Mesenchymal stem cell (in vitro differentiated cells and primary cell): ENCODE measurements at regions not wholly inside any gene's neighbourhood (a gene's known extent, or its start where the extent isn't known, plus 50 kb on each side); places are given as distances from the start of the nearest gene placed in this dataset.

ENCODE experiments used
- DNase-seq: peaks from one replicate; pipeline ENCODE4 v3.0.0-alpha.2; 2013
- H2AFZ ChIP-seq: one replicate; pipeline ENCODE4 v1.6.1; 2013; ENCODE audit warnings: low read depth, mild to moderate bottlenecking, control low read depth, inconsistent platforms, low read length, moderate library complexity
- H2AK5ac ChIP-seq: 2 replicates; pipeline ENCODE4 v1.6.1; 2013; ENCODE audit warnings: low read length, moderate library complexity, mild to moderate bottlenecking, inconsistent platforms; ENCODE audit not compliant: severe bottlenecking
- H2BK120ac ChIP-seq: one replicate; pipeline ENCODE4 v1.6.1; 2013; ENCODE audit warnings: low read depth, mild to moderate bottlenecking, inconsistent platforms, low read length, moderate library complexity
- H2BK12ac ChIP-seq, 2 experiments: one replicate each; pipeline ENCODE4 v1.6.1; 2013; ENCODE audit warnings: inconsistent platforms in 2 of 2, low read length in 2 of 2, mild to moderate bottlenecking in 2 of 2, moderate library complexity in 2 of 2, control low read depth in 1 of 2
- H2BK15ac ChIP-seq: one replicate; pipeline ENCODE4 v1.6.1; 2013; ENCODE audit warnings: mild to moderate bottlenecking, low read depth, inconsistent platforms; ENCODE audit not compliant: poor library complexity, severe bottlenecking
- H2BK5ac ChIP-seq: 2 replicates; pipeline ENCODE4 v1.6.1; 2013; ENCODE audit warnings: low read depth, mild to moderate bottlenecking, low read length, control low read depth, inconsistent platforms; ENCODE audit not compliant: poor library complexity, severe bottlenecking
- H3K14ac ChIP-seq, 2 experiments: one replicate each; pipeline ENCODE4 v1.6.1; 2013; ENCODE audit warnings: inconsistent platforms in 2 of 2, low read length in 2 of 2, control low read depth in 1 of 2, mild to moderate bottlenecking in 1 of 2, moderate library complexity in 1 of 2
- H3K18ac ChIP-seq, 2 experiments: one replicate each; pipeline ENCODE4 v1.6.1; 2013; ENCODE audit warnings: inconsistent platforms in 2 of 2, low read length in 2 of 2, control low read depth in 1 of 2, low read depth in 1 of 2, mild to moderate bottlenecking in 1 of 2
- H3K23ac ChIP-seq, 2 experiments: one replicate each; pipeline ENCODE4 v1.6.1; 2013; ENCODE audit warnings: inconsistent platforms in 2 of 2, low read length in 2 of 2, mild to moderate bottlenecking in 2 of 2, moderate library complexity in 2 of 2, control low read depth in 1 of 2
- H3K27ac ChIP-seq: 2 replicates; pipeline ENCODE4 v1.5.1; 2013; ENCODE audit warnings: mild to moderate bottlenecking, moderate library complexity, low read length, control low read depth, inconsistent platforms; ENCODE audit not compliant: poor library complexity, severe bottlenecking
- H3K27me3 ChIP-seq, 2 experiments: 2 replicates each; pipeline versions ENCODE4 v1.6.1 to v1.7.0; 2013; ENCODE audit warnings: low read length in 2 of 2, mild to moderate bottlenecking in 2 of 2, moderate library complexity in 2 of 2, control low read depth in 1 of 2, inconsistent platforms in 1 of 2; ENCODE audit not compliant: control insufficient read depth in 1 of 2, insufficient read depth in 1 of 2
- H3K36me3 ChIP-seq, 2 experiments: 2 replicates each; pipeline versions ENCODE4 v1.6.1 to v1.7.0; 2013; ENCODE audit warnings: low read length in 2 of 2, control low read depth in 1 of 2, inconsistent platforms in 1 of 2, low read depth in 1 of 2, mild to moderate bottlenecking in 1 of 2; ENCODE audit not compliant: insufficient read depth in 2 of 2, control insufficient read depth in 1 of 2
- H3K4ac ChIP-seq, 2 experiments: one replicate each; pipeline ENCODE4 v1.6.1; 2013; ENCODE audit warnings: inconsistent platforms in 2 of 2, low read length in 2 of 2, mild to moderate bottlenecking in 2 of 2, moderate library complexity in 2 of 2, control low read depth in 1 of 2, low read depth in 1 of 2
- H3K4me1 ChIP-seq: 2 replicates; pipeline ENCODE4 v1.6.1; 2013; ENCODE audit warnings: low read depth, low read length, control low read depth; ENCODE audit not compliant: control insufficient read depth, insufficient read depth
- H3K4me2 ChIP-seq: 2 replicates; pipeline ENCODE4 v1.6.1; 2013; ENCODE audit warnings: low read length, mild to moderate bottlenecking, inconsistent platforms; ENCODE audit not compliant: poor library complexity, severe bottlenecking
- H3K4me3 ChIP-seq, 2 experiments: 2 replicates each; pipeline versions ENCODE4 v1.5.1 to v1.7.0; 2013; ENCODE audit warnings: low read length in 2 of 2, mild to moderate bottlenecking in 2 of 2, control low read depth in 1 of 2, low read depth in 1 of 2; ENCODE audit not compliant: insufficient read depth in 1 of 2
- H3K79me1 ChIP-seq: replicated peaks from 2 replicates; pipeline ENCODE4 v1.6.1; 2013; ENCODE audit warnings: mild to moderate bottlenecking, control low read depth, low read length, inconsistent platforms; ENCODE audit not compliant: poor library complexity, severe bottlenecking
- H3K9ac ChIP-seq: 2 replicates; pipeline ENCODE4 v1.7.0; 2013; ENCODE audit warnings: mild to moderate bottlenecking, low read length, moderate library complexity
- H3K9me3 ChIP-seq: 2 replicates; pipeline ENCODE4 v1.7.0; 2013; ENCODE audit warnings: mild to moderate bottlenecking, low read length; ENCODE audit not compliant: control insufficient read depth
- H4K8ac ChIP-seq: one replicate; pipeline ENCODE4 v1.6.1; 2013; ENCODE audit warnings: inconsistent platforms, mild to moderate bottlenecking, low read length, moderate library complexity
- H4K91ac ChIP-seq: one replicate; pipeline ENCODE4 v1.6.1; 2013; ENCODE audit warnings: mild to moderate bottlenecking, low read length, inconsistent platforms
- WGBS: methylation state at CpG from one replicate; pipeline ENCODE4 v1.1.7; 2013; ENCODE audit warnings: mixed read lengths; 5-methylcytosine and 5-hydroxymethylcytosine counted together

DNA sequence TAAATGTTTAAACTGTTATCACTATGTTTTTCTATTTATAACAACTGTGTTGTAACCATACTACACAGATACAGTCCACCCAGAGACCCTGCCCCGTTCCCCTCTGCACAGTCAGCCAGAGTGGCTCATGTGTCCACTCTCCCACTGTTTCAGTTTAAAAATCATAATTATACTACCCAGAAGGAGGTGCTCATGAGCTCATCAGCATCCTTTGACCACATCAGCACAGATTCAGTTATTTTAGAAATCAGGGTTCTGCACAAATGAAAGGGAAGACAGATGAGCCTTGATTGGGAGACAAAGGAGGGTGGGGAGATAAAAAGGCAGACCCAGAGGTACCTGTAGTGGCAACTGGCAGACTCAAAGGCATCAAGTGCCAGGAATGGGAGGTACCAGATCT, 124.3 kb downstream of the RCN1 start:
- Histone ChIP-seq H2BK15ac (no peak overlapping the region), H3K4me1 (no peaks in the 10 kb centered on the region)
- 74% methylated on average over 1 of the region's 1 CpG for WGBS

DNA sequence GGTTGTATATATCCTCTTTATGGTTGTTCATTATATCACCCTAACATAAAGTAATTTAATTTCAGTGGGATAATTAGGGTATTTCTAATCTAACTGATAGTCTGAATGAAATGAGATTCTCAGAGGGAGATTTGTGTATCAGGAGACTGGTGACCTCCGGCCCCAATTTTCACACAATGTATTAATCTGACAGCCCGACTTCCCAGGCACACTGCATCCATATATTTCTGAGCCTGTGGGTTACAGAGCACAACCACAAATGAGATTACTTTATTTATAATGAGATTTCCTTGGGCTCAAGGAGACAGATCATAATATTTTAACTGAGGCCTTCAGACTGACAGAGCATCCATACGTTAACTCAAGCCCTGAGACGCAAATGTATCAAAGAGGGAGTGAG, 125.9 kb downstream of the RCN1 start:
- H3K14ac ChIP-seq, result no peak overlapping the region
- no peaks in the 10 kb centered on the region for H3K9me3 ChIP-seq
- WGBS, result 92% methylated on average over 2 of the region's 4 CpGs
- H3K27me3 ChIP-seq, result peaks cover 0 to 7% of the 10 kb centered on the region in 2 experiments
- no peak overlapping the region for H3K4me2 ChIP-seq
- no peak overlapping the region for H3K18ac ChIP-seq
- no peak overlapping the region for H3K9ac ChIP-seq
- H2AK5ac ChIP-seq, result no peak overlapping the region
- H4K8ac ChIP-seq, result no peak overlapping the region
- no peak overlapping the region for H4K91ac ChIP-seq
- no peak overlapping the region for H2BK120ac ChIP-seq
- no peak overlapping the region for H3K4ac ChIP-seq
- no peak overlapping the region for H3K27ac ChIP-seq
- H3K36me3 ChIP-seq, result no peaks in the 10 kb centered on the region
- H2AFZ ChIP-seq, result no peak overlapping the region
- no peak overlapping the region for H3K23ac ChIP-seq
- H2BK15ac ChIP-seq, result no peak overlapping the region
- no peak overlapping the region for H2BK12ac ChIP-seq
- H3K4me3 ChIP-seq, result no peak overlapping the region
- DNase-seq, result no peak
- no peaks in the 10 kb centered on the region for H3K4me1 ChIP-seq
- no peak overlapping the region for H2BK5ac ChIP-seq
- no peaks in the 10 kb centered on the region for H3K79me1 ChIP-seq

More for the DNA sequence above, 124.3 kb downstream of the RCN1 start:
- DNase-seq, result no peak
- Histone ChIP-seq H3K18ac (no peak overlapping the region), H3K27ac (no peak overlapping the region), H2AK5ac (no peak overlapping the region), H2BK120ac (no peak overlapping the region), H3K23ac (no peak overlapping the region), H3K9me3 (no peaks in the 10 kb centered on the region), H4K8ac (no peak overlapping the region), H3K9ac (no peak overlapping the region), H3K79me1 (no peaks in the 10 kb centered on the region), H2BK12ac (no peak overlapping the region), H3K4me3 (no peak overlapping the region), H3K27me3 (peaks cover 0 to 3% of the 10 kb centered on the region in 2 experiments), H3K4me2 (no peak overlapping the region), H4K91ac (no peak overlapping the region), H3K36me3 (no peaks in the 10 kb centered on the region), H3K14ac (no peak overlapping the region), H2AFZ (no peak overlapping the region), H2BK5ac (no peak overlapping the region), H3K4ac (no peak overlapping the region)

DNA sequence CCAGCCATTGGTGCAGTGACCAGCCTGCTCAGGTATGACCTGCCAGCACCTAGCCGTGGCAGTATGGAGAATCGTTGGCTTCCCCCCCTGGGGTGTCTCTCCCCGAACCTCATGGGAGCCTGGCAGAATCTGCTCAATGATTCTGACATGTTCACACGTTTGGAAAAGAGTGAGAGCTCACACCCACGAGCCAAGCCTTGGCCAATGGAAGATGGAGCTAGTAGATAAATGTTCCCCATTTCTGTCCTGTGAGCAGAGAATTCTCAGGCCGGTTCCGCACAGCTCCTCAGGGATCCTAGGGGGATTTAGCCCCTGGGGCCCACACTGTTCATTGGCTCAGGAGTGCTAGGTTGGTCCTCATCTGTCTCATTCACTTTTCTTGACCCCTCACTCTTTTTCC, 128.4 kb downstream of the RCN1 start:
- no peak overlapping the region for H3K4me3 ChIP-seq
- no peak overlapping the region for H3K4ac ChIP-seq
- H4K91ac ChIP-seq, result no peak overlapping the region
- no peak overlapping the region for H2BK15ac ChIP-seq
- no peak overlapping the region for H3K18ac ChIP-seq
- no peak overlapping the region for H3K4me2 ChIP-seq
- H3K9ac ChIP-seq, result no peak overlapping the region
- H3K9me3 ChIP-seq, result no peaks in the 10 kb centered on the region
- no peaks in the 10 kb centered on the region for H3K4me1 ChIP-seq
- DNase-seq, result no peak
- H3K79me1 ChIP-seq, result no peaks in the 10 kb centered on the region
- peak overlapping the region in 1 of 2 experiments; percentile 28 for H3K23ac ChIP-seq
- no peak overlapping the region for H2BK120ac ChIP-seq
- H3K27me3 ChIP-seq, result peaks cover 6 to 11% of the 10 kb centered on the region in 2 experiments
- no peak overlapping the region for H2AK5ac ChIP-seq
- WGBS, result 74% methylated on average over 7 of the region's 7 CpGs
- no peak overlapping the region for H4K8ac ChIP-seq
- H3K36me3 ChIP-seq, result no peaks in the 10 kb centered on the region
- no peak overlapping the region for H2BK5ac ChIP-seq
- no peak overlapping the region for H2AFZ ChIP-seq
- no peak overlapping the region for H3K27ac ChIP-seq
- H2BK12ac ChIP-seq, result no peak overlapping the region
- no peak overlapping the region for H3K14ac ChIP-seq

DNA sequence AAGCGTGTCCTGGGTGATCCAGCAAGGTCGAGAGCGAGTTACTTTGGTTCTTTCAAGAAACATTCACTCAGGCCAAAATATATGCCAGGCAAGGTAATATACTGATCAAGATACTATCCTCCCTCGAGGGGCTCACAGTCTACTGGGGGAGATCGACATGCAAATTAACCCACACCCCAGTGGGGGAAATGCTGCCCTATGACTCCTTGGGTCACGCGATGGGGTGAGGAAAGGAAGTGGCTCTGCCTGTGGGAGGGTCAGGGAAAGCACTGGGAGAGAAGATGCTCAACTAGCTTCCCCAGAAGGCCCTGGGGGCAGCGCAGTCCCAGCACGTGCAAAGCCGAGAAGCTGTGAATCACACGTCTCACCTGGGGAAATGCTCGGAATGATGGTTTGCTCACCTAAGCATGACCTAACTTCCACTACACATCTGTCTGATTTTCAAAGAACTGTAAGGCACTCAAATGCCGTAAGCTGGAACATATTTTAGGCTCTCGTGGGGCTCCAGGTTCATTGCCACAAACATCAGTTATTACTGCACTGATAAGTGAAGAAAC, 130.7 kb downstream of the RCN1 start:
- Histone ChIP-seq H2BK12ac (no peak overlapping the region), H2AK5ac (no peak overlapping the region), H4K91ac (no peak overlapping the region), H3K36me3 (no peaks in the 10 kb centered on the region), H3K14ac (no peak overlapping the region), H3K9me3 (no peaks in the 10 kb centered on the region), H2BK120ac (no peak overlapping the region), H3K27me3 (peaks cover 6 to 13% of the 10 kb centered on the region in 2 experiments), H3K4ac (no peak overlapping the region), H3K4me3 (no peak overlapping the region), H3K23ac (no peak overlapping the region), H3K18ac (no peak overlapping the region), H4K8ac (no peak overlapping the region), H3K79me1 (no peaks in the 10 kb centered on the region), H3K4me2 (no peak overlapping the region), H2BK15ac (no peak overlapping the region), H2AFZ (no peak overlapping the region), H2BK5ac (no peak overlapping the region), H3K27ac (no peak overlapping the region), H3K9ac (no peak overlapping the region), H3K4me1 (no peaks in the 10 kb centered on the region)
- 84% methylated on average over 14 of the region's 14 CpGs for WGBS
- DNase-seq, result no peak
